Trophoblast cell (in vitro differentiated cells and primary cell): ENCODE measurements at regions not wholly inside any gene's neighbourhood (a gene's known extent, or its start where the extent isn't known, plus 50 kb on each side); places are given as distances from the start of the nearest gene placed in this dataset.

ENCODE experiments used
- DNase-seq, 2 donors: peaks; one replicate each; pipeline ENCODE4 v3.0.0-alpha.2; 2016
- H2AFZ ChIP-seq: 2 replicates; pipeline ENCODE4 v1.6.1; 2013; ENCODE audit warnings: low read length, moderate library complexity, mild to moderate bottlenecking; ENCODE audit not compliant: insufficient read depth, poor library complexity
- H2AK5ac ChIP-seq: 2 replicates; pipeline ENCODE4 v1.6.1; 2013; ENCODE audit warnings: mild to moderate bottlenecking, low read length
- H2BK120ac ChIP-seq: 2 replicates; pipeline ENCODE4 v1.6.1; 2013; ENCODE audit warnings: low read length, mild to moderate bottlenecking, moderate library complexity; ENCODE audit not compliant: insufficient read depth, poor library complexity
- H2BK12ac ChIP-seq: 2 replicates; pipeline ENCODE4 v1.6.1; 2013; ENCODE audit warnings: mild to moderate bottlenecking, low read length, moderate library complexity
- H2BK5ac ChIP-seq: 2 replicates; pipeline ENCODE4 v1.6.1; 2013; ENCODE audit warnings: low read length, low read depth, moderate library complexity, mild to moderate bottlenecking; ENCODE audit not compliant: poor library complexity
- H3K14ac ChIP-seq: 2 replicates; pipeline ENCODE4 v1.6.1; 2013; ENCODE audit warnings: mild to moderate bottlenecking, low read length
- H3K18ac ChIP-seq: 2 replicates; pipeline ENCODE4 v1.6.1; 2013; ENCODE audit warnings: mild to moderate bottlenecking, low read length
- H3K23ac ChIP-seq: 2 replicates; pipeline ENCODE4 v1.6.1; 2013; ENCODE audit warnings: low read length
- H3K27ac ChIP-seq: 2 replicates; pipeline ENCODE4 v1.5.1; 2013; ENCODE audit warnings: low read depth, mild to moderate bottlenecking, inconsistent platforms, low read length, moderate library complexity
- H3K27me3 ChIP-seq: 2 replicates; pipeline ENCODE4 v1.6.1; 2013; ENCODE audit warnings: inconsistent platforms, mild to moderate bottlenecking, low read length, moderate library complexity; ENCODE audit not compliant: insufficient read depth
- H3K36me3 ChIP-seq, 2 experiments: 1 replicate in 1 of 2; 2 replicates in 1 of 2; pipeline ENCODE4 v1.6.1; 2013; ENCODE audit warnings: low read length in 2 of 2, mild to moderate bottlenecking in 2 of 2, moderate library complexity in 1 of 2; ENCODE audit not compliant: insufficient read depth in 2 of 2, control insufficient read depth in 1 of 2
- H3K4ac ChIP-seq: 2 replicates; pipeline ENCODE4 v1.6.1; 2013; ENCODE audit warnings: low read depth, mild to moderate bottlenecking, low read length, moderate library complexity
- H3K4me1 ChIP-seq, 2 experiments: 1 replicate in 1 of 2; 2 replicates in 1 of 2; pipeline ENCODE4 v1.6.1; 2013; ENCODE audit warnings: low read length in 2 of 2, mild to moderate bottlenecking in 2 of 2, moderate library complexity in 1 of 2; ENCODE audit not compliant: insufficient read depth in 2 of 2, control insufficient read depth in 1 of 2
- H3K4me2 ChIP-seq: 2 replicates; pipeline ENCODE4 v1.6.1; 2013; ENCODE audit warnings: inconsistent platforms, mild to moderate bottlenecking, low read length, moderate library complexity
- H3K4me3 ChIP-seq: 2 replicates; pipeline ENCODE4 v1.5.1; 2013; ENCODE audit warnings: mild to moderate bottlenecking, low read depth, low read length, inconsistent platforms
- H3K79me1 ChIP-seq: one replicate; pipeline ENCODE4 v1.6.1; 2013; ENCODE audit warnings: low read length
- H3K79me2 ChIP-seq: 2 replicates; pipeline ENCODE4 v1.6.1; 2013; ENCODE audit warnings: low read length, mild to moderate bottlenecking; ENCODE audit not compliant: control insufficient read depth, insufficient read depth, poor library complexity
- H3K9ac ChIP-seq: 2 replicates; pipeline ENCODE4 v1.6.1; 2013; ENCODE audit warnings: mild to moderate bottlenecking, low read length
- H3K9me3 ChIP-seq: 2 replicates; pipeline ENCODE4 v1.6.1; 2013; ENCODE audit warnings: low read depth, mild to moderate bottlenecking, control low read depth, inconsistent platforms, low read length; ENCODE audit not compliant: insufficient read depth
- H4K12ac ChIP-seq: 2 replicates; pipeline ENCODE4 v1.6.1; 2013; ENCODE audit warnings: low read depth, mild to moderate bottlenecking, low read length, moderate library complexity
- H4K8ac ChIP-seq: 2 replicates; pipeline ENCODE4 v1.6.1; 2013; ENCODE audit warnings: low read depth, mild to moderate bottlenecking, low read length, moderate library complexity
- H4K91ac ChIP-seq: one replicate; pipeline ENCODE4 v1.6.1; 2013; ENCODE audit warnings: low read depth, mild to moderate bottlenecking, low read length, moderate library complexity
- WGBS: extraction: QIAGEN DNeasy Blood & Tissue Kit; methylation state at CpG from one replicate; pipeline ENCODE4 v1.1.7; 2013; ENCODE audit warnings: missing lambda C conversion rate; ENCODE audit not compliant: insufficient read length, insufficient coverage; ENCODE audit errors: extremely low coverage; 5-methylcytosine and 5-hydroxymethylcytosine counted together

GRCh38 chr14:38900887-38901286 is 202.1 kb downstream of the SEC23A start:
- Histone ChIP-seq H3K9me3 (no peaks in the 10 kb centered on the region), H3K27me3 (no peaks in the 10 kb centered on the region), H3K23ac (no peak overlapping the region), H3K4me2 (no peak overlapping the region), H3K4me1 (no peaks in the 10 kb centered on the region), H2AK5ac (no peak overlapping the region), H2BK5ac (no peak overlapping the region), H3K36me3 (no peaks in the 10 kb centered on the region), H3K14ac (no peak overlapping the region), H3K4ac (no peak overlapping the region), H4K12ac (no peak overlapping the region), H3K4me3 (no peak overlapping the region), H3K27ac (no peak overlapping the region), H3K79me1 (no peaks in the 10 kb centered on the region), H2AFZ (no peak overlapping the region), H2BK120ac (no peak overlapping the region), H2BK12ac (no peak overlapping the region), H4K91ac (no peak overlapping the region), H3K18ac (no peak overlapping the region), H3K79me2 (no peaks in the 10 kb centered on the region), H3K9ac (no peak overlapping the region), H4K8ac (no peak overlapping the region)
- WGBS = no CpG with 5 or more reads among the region's 1 CpG
- DNase-seq = no peak

GRCh38 chr14:38887696-38888095 is 215.3 kb downstream of the SEC23A start:
- H2BK120ac ChIP-seq = no peak overlapping the region
- no peak overlapping the region for H3K18ac ChIP-seq
- no peak overlapping the region for H4K8ac ChIP-seq
- no peak overlapping the region for H3K4ac ChIP-seq
- H3K14ac ChIP-seq = no peak overlapping the region
- H3K9ac ChIP-seq = no peak overlapping the region
- H3K4me2 ChIP-seq = no peak overlapping the region
- no peaks in the 10 kb centered on the region for H3K36me3 ChIP-seq
- DNase-seq = no peak
- no peak overlapping the region for H3K23ac ChIP-seq
- H3K27ac ChIP-seq = no peak overlapping the region
- no peak overlapping the region for H4K12ac ChIP-seq
- H4K91ac ChIP-seq = no peak overlapping the region
- H3K4me1 ChIP-seq = no peaks in the 10 kb centered on the region
- no peak overlapping the region for H2AFZ ChIP-seq
- no CpG with 5 or more reads among the region's 2 CpGs for WGBS
- no peak overlapping the region for H2BK5ac ChIP-seq
- H2AK5ac ChIP-seq = no peak overlapping the region
- H3K79me1 ChIP-seq = no peaks in the 10 kb centered on the region
- H3K27me3 ChIP-seq = no peaks in the 10 kb centered on the region
- no peak overlapping the region for H3K4me3 ChIP-seq
- no peaks in the 10 kb centered on the region for H3K79me2 ChIP-seq
- no peaks in the 10 kb centered on the region for H3K9me3 ChIP-seq
- H2BK12ac ChIP-seq = no peak overlapping the region

DNA sequence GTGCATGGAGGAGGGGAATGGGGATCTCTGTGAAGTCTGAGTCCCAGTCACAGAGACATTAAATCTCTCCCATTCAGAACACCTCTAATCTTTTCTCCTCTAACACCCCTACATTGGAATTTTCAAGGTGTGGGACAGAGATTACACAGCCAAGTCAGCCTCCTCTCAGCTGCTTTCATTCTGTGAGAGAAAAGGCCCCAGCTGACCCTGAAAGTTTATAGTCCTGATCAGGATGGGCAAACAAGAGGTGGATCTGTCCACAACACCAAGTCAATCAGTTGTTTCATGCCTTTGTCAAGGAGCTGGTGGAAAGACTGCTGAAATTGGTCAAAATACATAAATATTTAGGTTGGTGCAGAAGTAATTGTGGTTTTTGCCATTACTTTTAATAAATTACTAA is 218.9 kb downstream of the SEC23A start:
- Histone ChIP-seq H3K23ac (no peak overlapping the region), H3K79me1 (no peaks in the 10 kb centered on the region), H3K4me3 (no peak overlapping the region), H3K79me2 (no peaks in the 10 kb centered on the region), H3K18ac (no peak overlapping the region), H3K9ac (no peak overlapping the region), H4K91ac (no peak overlapping the region), H3K27me3 (no peaks in the 10 kb centered on the region), H3K9me3 (no peaks in the 10 kb centered on the region), H3K14ac (no peak overlapping the region), H2BK5ac (no peak overlapping the region), H3K36me3 (no peaks in the 10 kb centered on the region), H3K4me1 (no peaks in the 10 kb centered on the region), H2AK5ac (no peak overlapping the region), H4K12ac (no peak overlapping the region), H3K4ac (no peak overlapping the region), H2BK120ac (no peak overlapping the region), H2BK12ac (no peak overlapping the region), H3K4me2 (no peak overlapping the region), H4K8ac (no peak overlapping the region), H3K27ac (no peak overlapping the region), H2AFZ (no peak overlapping the region)
- no peak for DNase-seq

GRCh38 chr14:38883127-38883526 is 219.9 kb downstream of the SEC23A start:
- H4K12ac ChIP-seq = no peak overlapping the region
- no peak overlapping the region for H2AK5ac ChIP-seq
- no peak overlapping the region for H4K8ac ChIP-seq
- WGBS = no CpG with 5 or more reads among the region's 3 CpGs
- no peak for DNase-seq
- no peak overlapping the region for H3K4me2 ChIP-seq
- no peak overlapping the region for H2BK12ac ChIP-seq
- no peaks in the 10 kb centered on the region for H3K27me3 ChIP-seq
- H3K4me1 ChIP-seq = no peaks in the 10 kb centered on the region
- no peak overlapping the region for H3K9ac ChIP-seq
- no peak overlapping the region for H3K23ac ChIP-seq
- H2BK120ac ChIP-seq = no peak overlapping the region
- H3K27ac ChIP-seq = no peak overlapping the region
- H3K18ac ChIP-seq = no peak overlapping the region
- no peaks in the 10 kb centered on the region for H3K79me2 ChIP-seq
- no peak overlapping the region for H4K91ac ChIP-seq
- H3K14ac ChIP-seq = no peak overlapping the region
- no peaks in the 10 kb centered on the region for H3K9me3 ChIP-seq
- H3K36me3 ChIP-seq = no peaks in the 10 kb centered on the region
- H3K4me3 ChIP-seq = no peak overlapping the region
- no peak overlapping the region for H2AFZ ChIP-seq
- H3K4ac ChIP-seq = no peak overlapping the region
- H3K79me1 ChIP-seq = no peaks in the 10 kb centered on the region
- H2BK5ac ChIP-seq = no peak overlapping the region

- Histone ChIP-seq H3K27me3 (no peaks in the 10 kb centered on the region), H3K9ac (no peak overlapping the region), H4K12ac (no peak overlapping the region), H3K4me2 (no peak overlapping the region), H3K4me3 (no peak overlapping the region), H3K23ac (no peak overlapping the region), H3K27ac (no peak overlapping the region), H3K4me1 (no peaks in the 10 kb centered on the region), H3K4ac (no peak overlapping the region), H3K79me1 (no peaks in the 10 kb centered on the region), H2AFZ (no peak overlapping the region), H3K9me3 (no peaks in the 10 kb centered on the region), H3K18ac (no peak overlapping the region), H4K8ac (no peak overlapping the region), H2BK120ac (no peak overlapping the region), H4K91ac (no peak overlapping the region), H2BK5ac (no peak overlapping the region), H3K79me2 (no peaks in the 10 kb centered on the region), H3K14ac (no peak overlapping the region), H2BK12ac (no peak overlapping the region), H2AK5ac (no peak overlapping the region), H3K36me3 (no peaks in the 10 kb centered on the region)
- no peak for DNase-seq
These were observed 220.5 kb downstream of the SEC23A start for GRCh38 chr14:38882533-38882932.
